Liver (tissue), 8 donors: ENCODE measurements at regions not wholly inside any gene's neighbourhood (a gene's known extent, or its start where the extent isn't known, plus 50 kb on each side); places are given as distances from the start of the nearest gene placed in this dataset.

ENCODE experiments used
- DNase-seq: peaks from one replicate; pipeline ENCODE4 v3.0.0-alpha.2; 2017; ENCODE audit warnings: low spot score
- H3K27ac ChIP-seq, 2 donors: one replicate each; pipeline ENCODE4 v1.7.0; 2013; ENCODE audit warnings: inconsistent platforms in 2 of 2, low read length in 2 of 2, control low read depth in 1 of 2, low read depth in 1 of 2, mild to moderate bottlenecking in 1 of 2
- H3K27me3 ChIP-seq, 4 donors: one replicate each; pipeline versions ENCODE4 v1.6.1 to v1.7.0; 2013; ENCODE audit warnings: low read length in 3 of 4, inconsistent platforms in 1 of 4, mild to moderate bottlenecking in 1 of 4, moderate library complexity in 1 of 4; ENCODE audit not compliant: control insufficient read depth in 4 of 4, insufficient read depth in 4 of 4
- H3K36me3 ChIP-seq, 4 donors: one replicate each; pipeline versions ENCODE4 v1.6.1 to v1.7.0; 2013; ENCODE audit warnings: low read length in 3 of 4, mild to moderate bottlenecking in 3 of 4, low read depth in 1 of 4, moderate library complexity in 1 of 4; ENCODE audit not compliant: control insufficient read depth in 4 of 4, insufficient read depth in 3 of 4
- H3K4me1 ChIP-seq, 4 donors: one replicate each; pipeline versions ENCODE4 v1.6.1 to v1.7.0; 2013; ENCODE audit warnings: low read length in 3 of 4, mild to moderate bottlenecking in 3 of 4, moderate library complexity in 1 of 4; ENCODE audit not compliant: control insufficient read depth in 4 of 4, insufficient read depth in 4 of 4
- H3K4me3 ChIP-seq, 3 donors: one replicate each; pipeline versions ENCODE4 v1.6.1 to v1.7.0; 2013; ENCODE audit warnings: low read length in 3 of 3, control low read depth in 1 of 3, low read depth in 1 of 3, mild to moderate bottlenecking in 1 of 3
- H3K9ac ChIP-seq, 2 donors: one replicate each; pipeline ENCODE4 v1.7.0; 2013; ENCODE audit warnings: low read length in 2 of 2, mild to moderate bottlenecking in 2 of 2, moderate library complexity in 2 of 2, control low read depth in 1 of 2, low read depth in 1 of 2
- H3K9me3 ChIP-seq, 4 donors: one replicate each; pipeline versions ENCODE4 v1.6.1 to v1.7.0; 2013; ENCODE audit warnings: low read length in 3 of 4; ENCODE audit not compliant: control insufficient read depth in 4 of 4
- EGR1 ChIP-seq, 2 donors: IDR thresholded peaks; 2 replicates each; pipeline ENCODE4 v1.6.1; 2016 to 2018; ENCODE audit warnings: antibody characterized with exemption in 2 of 2, low read depth in 2 of 2
- FOXA1 ChIP-seq: IDR thresholded peaks from 2 replicates; pipeline ENCODE4 v1.6.1; 2016; ENCODE audit warnings: antibody characterized with exemption
- FOXA2 ChIP-seq: IDR thresholded peaks from 2 replicates; pipeline ENCODE4 v1.6.1; 2016; ENCODE audit warnings: antibody characterized with exemption
- HNF4A ChIP-seq, 2 donors: conservative IDR thresholded peaks; 2 replicates each; pipeline ENCODE4 v1.6.1; 2016; ENCODE audit warnings: antibody characterized with exemption in 2 of 2, mild to moderate bottlenecking in 2 of 2
- HNF4G ChIP-seq: IDR thresholded peaks from 2 replicates; pipeline ENCODE4 v1.6.1; 2016; ENCODE audit warnings: antibody characterized with exemption
- JUND ChIP-seq, 2 donors: IDR thresholded peaks; 2 replicates each; pipeline ENCODE4 v1.6.1; 2016; ENCODE audit warnings: antibody characterized with exemption in 2 of 2
- NR2F2 ChIP-seq: IDR thresholded peaks from 2 replicates; pipeline ENCODE4 v1.6.1; 2016; ENCODE audit warnings: antibody characterized with exemption
- RAD21 ChIP-seq, 2 donors: IDR thresholded peaks; 2 replicates each; pipeline ENCODE4 v1.6.1; 2016; ENCODE audit warnings: antibody characterized with exemption in 2 of 2, mild to moderate bottlenecking in 2 of 2
- RXRA ChIP-seq, 2 donors: IDR thresholded peaks; 2 replicates each; pipeline ENCODE4 v1.6.1; 2017 to 2018; ENCODE audit warnings: antibody characterized with exemption in 2 of 2, mild to moderate bottlenecking in 1 of 2
- SP1 ChIP-seq: IDR thresholded peaks from 2 replicates; pipeline ENCODE4 v1.6.1; 2018; ENCODE audit warnings: antibody characterized with exemption, mild to moderate bottlenecking
- TAF1 ChIP-seq: conservative IDR thresholded peaks from 2 replicates; pipeline ENCODE4 v1.6.1; 2016; ENCODE audit warnings: antibody characterized with exemption, mild to moderate bottlenecking
- YY1 ChIP-seq: IDR thresholded peaks from 2 replicates; pipeline ENCODE4 v1.6.1; 2016; ENCODE audit warnings: antibody characterized with exemption, mild to moderate bottlenecking
- WGBS: extraction: QIAGEN DNeasy Blood & Tissue Kit; methylation state at CpG from one replicate; pipeline ENCODE4 v1.1.7; 2013; 5-methylcytosine and 5-hydroxymethylcytosine counted together
- TF ChIP-seq, protein P1 (sequence below): IDR thresholded peaks from 2 replicates; pipeline ENCODE4 v1.6.1; 2016; ENCODE audit warnings: antibody characterized with exemption
- TF ChIP-seq, protein P2 (sequence below): IDR thresholded peaks from 2 replicates; pipeline ENCODE4 v1.6.1; 2016; ENCODE audit warnings: antibody characterized with exemption
- TF ChIP-seq, protein P3 (sequence below): IDR thresholded peaks from 2 replicates; pipeline ENCODE4 v1.6.1; 2016; ENCODE audit warnings: antibody characterized with exemption
- TF ChIP-seq, protein P4 (sequence below): IDR thresholded peaks from 2 replicates; pipeline ENCODE4 v1.6.1; 2016; ENCODE audit warnings: antibody characterized with exemption, mild to moderate bottlenecking
- TF ChIP-seq, protein P5 (sequence below): fragments of 150-350 bp; IDR thresholded peaks from 2 replicates; pipeline ENCODE4 v1.5.1; 2017; ENCODE audit warnings: improper control_type of control experiment, low read depth, low read length; ENCODE audit not compliant: missing input control
- donor health status: healthy.
- donor health status: healthy.
- donor health status: healthy.
- donor health status: healthy.
- donor health status: healthy.

DNA sequence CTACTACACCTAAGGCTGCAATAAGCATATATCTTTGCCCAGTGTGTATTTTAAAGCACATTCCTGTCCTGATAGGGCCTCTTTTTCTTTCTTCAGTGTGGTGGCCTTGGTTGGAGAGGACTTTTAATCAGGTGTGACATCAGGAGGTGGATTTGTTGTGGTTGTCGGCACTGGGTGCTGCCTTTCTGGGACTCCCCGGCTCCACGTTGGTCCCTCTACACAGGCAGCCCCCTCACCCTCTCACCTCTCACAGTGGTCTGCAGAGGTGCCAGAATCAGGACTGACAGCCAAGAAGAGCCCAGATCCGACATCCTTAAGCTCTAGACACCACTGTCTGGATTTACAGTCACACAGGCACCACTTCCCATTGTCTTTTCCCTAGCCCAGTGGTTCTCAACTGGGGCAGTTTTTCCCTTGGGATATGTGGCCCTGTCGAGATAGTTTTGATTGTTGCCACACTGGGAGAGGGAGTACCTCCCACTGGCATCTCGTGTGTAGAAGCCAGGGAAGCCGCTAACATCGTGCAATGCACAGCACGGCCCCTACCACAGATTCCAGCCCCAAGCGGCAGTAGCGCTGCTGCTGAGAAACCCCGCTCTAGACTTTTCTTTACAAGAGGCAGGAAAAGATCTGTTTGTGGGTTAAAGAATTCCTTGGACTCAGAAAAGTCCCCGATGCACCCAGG, 314.1 kb downstream of the QKI start:
- no peak overlapping the region for H3K4me3 ChIP-seq
- H3K27me3 ChIP-seq, result no peaks in the 10 kb centered on the region
- DNase-seq, result no peak
- no peak overlapping the region for H3K27ac ChIP-seq
- H3K36me3 ChIP-seq, result no peaks in the 10 kb centered on the region
- H3K4me1 ChIP-seq, result peaks cover 0 to 4% (median 2%) of the 10 kb centered on the region in 4 donors
- TF ChIP-seq RXRA (IDR thresholded peaks at IDR 0.05) (no peak), TAF1 (no peak), HNF4G (no peak), YY1 (no peak), SP1 (no peak), EGR1 (IDR thresholded peaks at IDR 0.05; ENCODE audit: low read depth in 2 of 2) (no peak), NR2F2 (no peak), HNF4A (conservative IDR thresholded peaks at IDR 0.05) (no peak), RAD21 (IDR thresholded peaks at IDR 0.05) (no peak), FOXA2 (no peak), JUND (IDR thresholded peaks at IDR 0.05) (no peak), FOXA1 (no peak)
- TF ChIP-seq, protein P1, sequence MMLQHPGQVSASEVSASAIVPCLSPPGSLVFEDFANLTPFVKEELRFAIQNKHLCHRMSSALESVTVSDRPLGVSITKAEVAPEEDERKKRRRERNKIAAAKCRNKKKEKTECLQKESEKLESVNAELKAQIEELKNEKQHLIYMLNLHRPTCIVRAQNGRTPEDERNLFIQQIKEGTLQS, result no peak
- TF ChIP-seq, protein P2, sequence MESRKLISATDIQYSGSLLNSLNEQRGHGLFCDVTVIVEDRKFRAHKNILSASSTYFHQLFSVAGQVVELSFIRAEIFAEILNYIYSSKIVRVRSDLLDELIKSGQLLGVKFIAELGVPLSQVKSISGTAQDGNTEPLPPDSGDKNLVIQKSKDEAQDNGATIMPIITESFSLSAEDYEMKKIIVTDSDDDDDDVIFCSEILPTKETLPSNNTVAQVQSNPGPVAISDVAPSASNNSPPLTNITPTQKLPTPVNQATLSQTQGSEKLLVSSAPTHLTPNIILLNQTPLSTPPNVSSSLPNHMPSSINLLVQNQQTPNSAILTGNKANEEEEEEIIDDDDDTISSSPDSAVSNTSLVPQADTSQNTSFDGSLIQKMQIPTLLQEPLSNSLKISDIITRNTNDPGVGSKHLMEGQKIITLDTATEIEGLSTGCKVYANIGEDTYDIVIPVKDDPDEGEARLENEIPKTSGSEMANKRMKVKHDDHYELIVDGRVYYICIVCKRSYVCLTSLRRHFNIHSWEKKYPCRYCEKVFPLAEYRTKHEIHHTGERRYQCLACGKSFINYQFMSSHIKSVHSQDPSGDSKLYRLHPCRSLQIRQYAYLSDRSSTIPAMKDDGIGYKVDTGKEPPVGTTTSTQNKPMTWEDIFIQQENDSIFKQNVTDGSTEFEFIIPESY, result no peak
- TF ChIP-seq, protein P3, sequence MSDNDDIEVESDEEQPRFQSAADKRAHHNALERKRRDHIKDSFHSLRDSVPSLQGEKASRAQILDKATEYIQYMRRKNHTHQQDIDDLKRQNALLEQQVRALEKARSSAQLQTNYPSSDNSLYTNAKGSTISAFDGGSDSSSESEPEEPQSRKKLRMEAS, result no peak
- TF ChIP-seq, protein P4, sequence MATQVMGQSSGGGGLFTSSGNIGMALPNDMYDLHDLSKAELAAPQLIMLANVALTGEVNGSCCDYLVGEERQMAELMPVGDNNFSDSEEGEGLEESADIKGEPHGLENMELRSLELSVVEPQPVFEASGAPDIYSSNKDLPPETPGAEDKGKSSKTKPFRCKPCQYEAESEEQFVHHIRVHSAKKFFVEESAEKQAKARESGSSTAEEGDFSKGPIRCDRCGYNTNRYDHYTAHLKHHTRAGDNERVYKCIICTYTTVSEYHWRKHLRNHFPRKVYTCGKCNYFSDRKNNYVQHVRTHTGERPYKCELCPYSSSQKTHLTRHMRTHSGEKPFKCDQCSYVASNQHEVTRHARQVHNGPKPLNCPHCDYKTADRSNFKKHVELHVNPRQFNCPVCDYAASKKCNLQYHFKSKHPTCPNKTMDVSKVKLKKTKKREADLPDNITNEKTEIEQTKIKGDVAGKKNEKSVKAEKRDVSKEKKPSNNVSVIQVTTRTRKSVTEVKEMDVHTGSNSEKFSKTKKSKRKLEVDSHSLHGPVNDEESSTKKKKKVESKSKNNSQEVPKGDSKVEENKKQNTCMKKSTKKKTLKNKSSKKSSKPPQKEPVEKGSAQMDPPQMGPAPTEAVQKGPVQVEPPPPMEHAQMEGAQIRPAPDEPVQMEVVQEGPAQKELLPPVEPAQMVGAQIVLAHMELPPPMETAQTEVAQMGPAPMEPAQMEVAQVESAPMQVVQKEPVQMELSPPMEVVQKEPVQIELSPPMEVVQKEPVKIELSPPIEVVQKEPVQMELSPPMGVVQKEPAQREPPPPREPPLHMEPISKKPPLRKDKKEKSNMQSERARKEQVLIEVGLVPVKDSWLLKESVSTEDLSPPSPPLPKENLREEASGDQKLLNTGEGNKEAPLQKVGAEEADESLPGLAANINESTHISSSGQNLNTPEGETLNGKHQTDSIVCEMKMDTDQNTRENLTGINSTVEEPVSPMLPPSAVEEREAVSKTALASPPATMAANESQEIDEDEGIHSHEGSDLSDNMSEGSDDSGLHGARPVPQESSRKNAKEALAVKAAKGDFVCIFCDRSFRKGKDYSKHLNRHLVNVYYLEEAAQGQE, result no peak
- TF ChIP-seq, protein P5, sequence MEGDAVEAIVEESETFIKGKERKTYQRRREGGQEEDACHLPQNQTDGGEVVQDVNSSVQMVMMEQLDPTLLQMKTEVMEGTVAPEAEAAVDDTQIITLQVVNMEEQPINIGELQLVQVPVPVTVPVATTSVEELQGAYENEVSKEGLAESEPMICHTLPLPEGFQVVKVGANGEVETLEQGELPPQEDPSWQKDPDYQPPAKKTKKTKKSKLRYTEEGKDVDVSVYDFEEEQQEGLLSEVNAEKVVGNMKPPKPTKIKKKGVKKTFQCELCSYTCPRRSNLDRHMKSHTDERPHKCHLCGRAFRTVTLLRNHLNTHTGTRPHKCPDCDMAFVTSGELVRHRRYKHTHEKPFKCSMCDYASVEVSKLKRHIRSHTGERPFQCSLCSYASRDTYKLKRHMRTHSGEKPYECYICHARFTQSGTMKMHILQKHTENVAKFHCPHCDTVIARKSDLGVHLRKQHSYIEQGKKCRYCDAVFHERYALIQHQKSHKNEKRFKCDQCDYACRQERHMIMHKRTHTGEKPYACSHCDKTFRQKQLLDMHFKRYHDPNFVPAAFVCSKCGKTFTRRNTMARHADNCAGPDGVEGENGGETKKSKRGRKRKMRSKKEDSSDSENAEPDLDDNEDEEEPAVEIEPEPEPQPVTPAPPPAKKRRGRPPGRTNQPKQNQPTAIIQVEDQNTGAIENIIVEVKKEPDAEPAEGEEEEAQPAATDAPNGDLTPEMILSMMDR, result no peak
- WGBS, result 89% methylated on average over 13 of the region's 13 CpGs
- no peaks in the 10 kb centered on the region for H3K9me3 ChIP-seq
- no peak overlapping the region for H3K9ac ChIP-seq
